ENCODE measurements at regions not wholly inside any gene's neighbourhood (a gene's known extent, or its start where the extent isn't known, plus 50 kb on each side); places are given as distances from the start of the nearest gene placed in this dataset.

DNA sequence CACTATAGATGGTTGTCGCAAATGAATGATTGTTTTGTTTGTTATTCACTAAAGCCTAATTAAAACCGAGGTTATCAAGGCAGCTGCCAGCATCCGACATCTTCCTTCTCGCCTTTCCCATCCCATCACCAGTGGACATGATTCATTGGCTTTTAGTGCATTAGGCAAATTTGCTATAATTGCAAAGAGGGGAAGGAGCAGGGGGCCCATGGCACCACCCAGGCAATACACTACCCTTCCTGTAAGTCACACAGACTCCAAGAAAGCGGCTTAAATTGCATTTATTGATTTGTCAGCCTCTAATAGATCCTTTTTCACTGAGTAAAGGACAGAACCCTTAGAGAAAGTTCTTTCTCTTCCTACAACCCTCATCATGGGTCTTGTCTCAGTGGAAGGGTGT, 169.2 kb upstream of the NCAM1 start:
- Histone ChIP-seq H3K79me2 (ENCODE audit: control insufficient read depth, insufficient read depth, low read length) (no peaks in the 10 kb centered on the region), H3K9ac (ENCODE audit: low read length) (no peak overlapping the region), H4K5ac (ENCODE audit: low read length) (no peak overlapping the region), H2BK120ac (ENCODE audit: low read depth, low read length) (no peak overlapping the region), H3K4me1 (ENCODE audit: control insufficient read depth, low read depth, low read length) (no peaks in the 10 kb centered on the region), H3K4ac (ENCODE audit: low read depth, low read length) (no peak overlapping the region), H4K8ac (ENCODE audit: low read depth, low read length) (no peak overlapping the region), H3K79me1 (ENCODE audit: low read length) (no peaks in the 10 kb centered on the region), H2BK15ac (replicated peaks; ENCODE audit: low read depth) (no peak overlapping the region), H3K18ac (ENCODE audit: low read length) (no peak overlapping the region), H3K27me3 (ENCODE audit: insufficient read depth, low read length, poor library complexity) (no peaks in the 10 kb centered on the region), H3K27ac (ENCODE audit: low read depth, low read length) (no peak overlapping the region), H3K23ac (ENCODE audit: low read length) (no peak overlapping the region), H3K36me3 (ENCODE audit: control insufficient read depth, insufficient read depth, low read length) (no peaks in the 10 kb centered on the region), H3K56ac (ENCODE audit: low read length) (no peak overlapping the region), H3K4me2 (ENCODE audit: low read length) (no peak overlapping the region), H3K4me3 (ENCODE audit: low read length) (no peak overlapping the region), H2BK5ac (ENCODE audit: low read length) (no peak overlapping the region), H2AK5ac (ENCODE audit: low read length) (no peak overlapping the region)
- WGBS (ENCODE audit: extremely low coverage, insufficient coverage, low lambda C conversion rate), result no CpG with 5 or more reads among the region's 5 CpGs
- DNase-seq, result no peak

DNA sequence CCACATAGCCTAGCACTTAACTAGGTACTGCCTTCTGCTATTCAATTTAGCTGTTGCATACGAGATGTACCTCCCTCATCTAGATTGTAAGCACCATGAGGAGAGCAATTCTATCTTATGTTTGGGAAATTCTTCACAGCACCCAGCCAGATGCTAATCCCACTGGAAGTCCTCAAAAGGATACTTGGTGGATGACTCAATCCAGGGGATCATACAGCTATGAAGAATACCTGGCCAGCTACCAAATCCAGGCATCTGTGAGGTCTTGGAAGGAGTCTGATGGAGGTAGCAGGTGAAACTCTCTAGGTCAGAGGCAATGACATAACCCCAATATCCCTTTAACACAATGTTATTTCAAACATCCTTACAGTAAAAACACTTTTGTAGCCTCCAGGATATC, 167.8 kb upstream of the NCAM1 start:
- H3K27me3 ChIP-seq (ENCODE audit: insufficient read depth, low read length, poor library complexity), result no peaks in the 10 kb centered on the region
- no peak overlapping the region for H2BK15ac ChIP-seq (replicated peaks; ENCODE audit: low read depth)
- H3K4me1 ChIP-seq (ENCODE audit: control insufficient read depth, low read depth, low read length), result peaks cover 4% of the 10 kb centered on the region
- H3K23ac ChIP-seq (ENCODE audit: low read length), result no peak overlapping the region
- no peaks in the 10 kb centered on the region for H3K79me1 ChIP-seq (ENCODE audit: low read length)
- H2AK5ac ChIP-seq (ENCODE audit: low read length), result no peak overlapping the region
- no peak overlapping the region for H3K4ac ChIP-seq (ENCODE audit: low read depth, low read length)
- no peak overlapping the region for H3K18ac ChIP-seq (ENCODE audit: low read length)
- no CpG with 5 or more reads among the region's 1 CpG for WGBS (ENCODE audit: extremely low coverage, insufficient coverage, low lambda C conversion rate)
- no peak overlapping the region for H4K5ac ChIP-seq (ENCODE audit: low read length)
- no peak overlapping the region for H3K27ac ChIP-seq (ENCODE audit: low read depth, low read length)
- no peak for DNase-seq
- H2BK120ac ChIP-seq (ENCODE audit: low read depth, low read length), result no peak overlapping the region
- H3K56ac ChIP-seq (ENCODE audit: low read length), result no peak overlapping the region
- no peak overlapping the region for H3K9ac ChIP-seq (ENCODE audit: low read length)
- H2BK5ac ChIP-seq (ENCODE audit: low read length), result no peak overlapping the region
- H3K4me2 ChIP-seq (ENCODE audit: low read length), result no peak overlapping the region
- H3K36me3 ChIP-seq (ENCODE audit: control insufficient read depth, insufficient read depth, low read length), result no peaks in the 10 kb centered on the region
- no peak overlapping the region for H4K8ac ChIP-seq (ENCODE audit: low read depth, low read length)
- H3K79me2 ChIP-seq (ENCODE audit: control insufficient read depth, insufficient read depth, low read length), result no peaks in the 10 kb centered on the region
- H3K4me3 ChIP-seq (ENCODE audit: low read length), result no peak overlapping the region

DNA sequence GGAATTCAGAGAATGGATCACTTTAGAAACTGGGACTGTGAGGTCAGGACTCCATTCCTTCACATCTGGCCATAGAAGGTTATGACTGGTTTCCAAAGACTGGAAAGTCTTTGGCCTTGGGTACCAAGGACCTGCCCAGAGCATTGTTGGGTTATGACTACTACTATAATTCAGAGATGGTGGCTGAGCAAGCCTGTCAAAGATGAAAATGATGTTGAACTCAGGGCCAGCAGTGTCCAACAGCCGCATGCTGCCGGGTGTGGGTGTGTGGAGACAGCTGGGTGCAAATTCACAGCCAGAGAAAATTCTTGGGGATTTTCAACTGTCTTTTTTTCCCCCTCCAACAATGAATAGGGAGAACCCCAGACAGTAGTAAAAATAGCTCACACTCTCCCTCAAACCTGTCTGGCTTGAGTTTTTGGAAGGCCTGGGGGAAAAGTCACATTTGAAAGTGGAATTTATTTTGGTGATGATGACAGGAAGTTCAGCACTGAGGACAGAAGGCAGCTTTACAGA, 166.8 kb upstream of the NCAM1 start:
- Histone ChIP-seq H3K27me3 (ENCODE audit: insufficient read depth, low read length, poor library complexity) (no peaks in the 10 kb centered on the region), H3K4me1 (ENCODE audit: control insufficient read depth, low read depth, low read length) (peaks cover 4% of the 10 kb centered on the region), H3K4me3 (ENCODE audit: low read length) (no peak overlapping the region), H2AK5ac (ENCODE audit: low read length) (no peak overlapping the region), H3K23ac (ENCODE audit: low read length) (no peak overlapping the region), H2BK5ac (ENCODE audit: low read length) (no peak overlapping the region), H2BK15ac (replicated peaks; ENCODE audit: low read depth) (no peak overlapping the region), H3K79me1 (ENCODE audit: low read length) (no peaks in the 10 kb centered on the region), H3K79me2 (ENCODE audit: control insufficient read depth, insufficient read depth, low read length) (no peaks in the 10 kb centered on the region), H3K9ac (ENCODE audit: low read length) (no peak overlapping the region), H3K56ac (ENCODE audit: low read length) (no peak overlapping the region), H3K27ac (ENCODE audit: low read depth, low read length) (no peak overlapping the region), H2BK120ac (ENCODE audit: low read depth, low read length) (no peak overlapping the region), H3K36me3 (ENCODE audit: control insufficient read depth, insufficient read depth, low read length) (no peaks in the 10 kb centered on the region), H3K4me2 (ENCODE audit: low read length) (no peak overlapping the region), H3K18ac (ENCODE audit: low read length) (no peak overlapping the region), H4K8ac (ENCODE audit: low read depth, low read length) (no peak overlapping the region), H4K5ac (ENCODE audit: low read length) (no peak overlapping the region), H3K4ac (ENCODE audit: low read depth, low read length) (no peak overlapping the region)
- no CpG with 5 or more reads among the region's 2 CpGs for WGBS (ENCODE audit: extremely low coverage, insufficient coverage, low lambda C conversion rate)
- no peak for DNase-seq

DNA sequence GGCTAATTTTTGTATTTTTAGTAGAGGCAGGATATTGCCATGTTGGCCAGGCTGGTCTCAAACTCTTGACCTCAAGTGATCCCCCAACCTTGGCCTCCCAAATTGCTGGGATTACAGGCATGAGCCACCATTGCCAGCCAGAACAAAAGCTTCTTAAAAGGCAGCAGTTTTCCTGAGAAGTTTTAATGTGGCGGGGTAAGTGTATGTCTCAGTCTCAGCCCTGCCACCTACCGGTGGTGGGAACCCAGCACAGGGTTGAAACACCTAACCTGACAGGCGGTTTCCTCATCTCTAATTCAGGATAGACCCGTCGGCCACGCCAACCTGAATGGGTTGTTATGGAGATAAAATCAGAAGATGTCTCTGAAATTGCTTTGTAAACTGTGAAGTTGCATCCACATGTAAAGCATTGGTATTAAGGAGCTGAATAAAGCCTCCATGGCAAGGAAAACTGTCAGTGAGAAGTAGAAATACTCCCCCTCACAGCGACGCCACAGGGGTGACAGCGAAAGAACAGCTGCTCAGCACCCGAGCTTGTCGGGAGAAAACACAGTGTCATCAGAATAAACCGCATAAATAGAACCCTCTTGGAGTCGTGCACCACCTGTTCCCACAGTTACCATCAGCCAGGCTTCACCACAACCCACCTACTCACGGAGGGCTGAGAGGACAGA, 165.9 kb upstream of the NCAM1 start:
- peaks cover 4% of the 10 kb centered on the region for H3K4me1 ChIP-seq (ENCODE audit: control insufficient read depth, low read depth, low read length)
- no CpG with 5 or more reads among the region's 14 CpGs for WGBS (ENCODE audit: extremely low coverage, insufficient coverage, low lambda C conversion rate)
- H4K8ac ChIP-seq (ENCODE audit: low read depth, low read length), result no peak overlapping the region
- H3K27me3 ChIP-seq (ENCODE audit: insufficient read depth, low read length, poor library complexity), result no peaks in the 10 kb centered on the region
- no peak overlapping the region for H2BK120ac ChIP-seq (ENCODE audit: low read depth, low read length)
- H3K9ac ChIP-seq (ENCODE audit: low read length), result no peak overlapping the region
- H2BK15ac ChIP-seq (replicated peaks; ENCODE audit: low read depth), result no peak overlapping the region
- H2AK5ac ChIP-seq (ENCODE audit: low read length), result no peak overlapping the region
- H3K23ac ChIP-seq (ENCODE audit: low read length), result no peak overlapping the region
- H2BK5ac ChIP-seq (ENCODE audit: low read length), result no peak overlapping the region
- H3K79me2 ChIP-seq (ENCODE audit: control insufficient read depth, insufficient read depth, low read length), result no peaks in the 10 kb centered on the region
- no peak overlapping the region for H3K4ac ChIP-seq (ENCODE audit: low read depth, low read length)
- no peaks in the 10 kb centered on the region for H3K79me1 ChIP-seq (ENCODE audit: low read length)
- H3K4me3 ChIP-seq (ENCODE audit: low read length), result no peak overlapping the region
- no peak overlapping the region for H3K18ac ChIP-seq (ENCODE audit: low read length)
- no peak overlapping the region for H3K56ac ChIP-seq (ENCODE audit: low read length)
- DNase-seq, result peak; percentile 80
- no peak overlapping the region for H4K5ac ChIP-seq (ENCODE audit: low read length)
- H3K27ac ChIP-seq (ENCODE audit: low read depth, low read length), result no peak overlapping the region
- no peaks in the 10 kb centered on the region for H3K36me3 ChIP-seq (ENCODE audit: control insufficient read depth, insufficient read depth, low read length)
- no peak overlapping the region for H3K4me2 ChIP-seq (ENCODE audit: low read length)

DNA sequence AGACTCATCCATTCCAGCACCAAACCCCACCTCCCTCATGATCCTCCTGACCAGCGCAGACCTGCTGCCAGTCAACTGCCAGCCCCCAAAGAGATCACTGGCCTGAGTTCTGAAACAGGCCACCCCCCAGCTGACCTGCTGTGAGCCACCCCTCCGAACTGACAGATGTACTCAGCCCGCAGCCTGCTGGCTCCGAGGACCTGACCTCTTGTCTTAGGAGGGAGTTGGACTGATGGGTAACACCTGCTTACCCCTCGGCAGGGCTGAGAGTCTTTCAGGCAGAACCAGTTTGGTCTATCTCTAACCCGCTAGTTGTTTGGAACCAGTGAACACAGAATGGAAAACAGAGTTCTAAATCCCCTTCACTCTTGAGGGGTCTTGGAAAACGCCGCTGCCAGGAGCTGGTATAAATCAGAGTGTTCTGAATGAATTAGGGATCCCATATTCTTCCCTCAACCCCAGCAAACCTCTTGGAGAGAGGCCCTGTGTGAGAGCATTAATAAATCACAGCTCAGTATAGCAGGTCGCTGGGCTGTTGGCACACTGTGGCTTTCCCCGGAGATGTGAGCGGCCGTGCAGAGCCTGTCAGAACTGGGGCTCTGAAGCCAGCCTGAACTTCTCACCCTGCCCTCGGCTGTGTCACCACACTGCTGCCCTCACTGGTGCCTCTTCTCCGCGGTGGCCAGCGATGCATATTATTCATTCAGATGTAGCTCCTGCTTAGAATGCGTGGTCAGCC, 165.1 kb upstream of the NCAM1 start:
- H4K8ac ChIP-seq (ENCODE audit: low read depth, low read length), result no peak overlapping the region
- WGBS (ENCODE audit: extremely low coverage, insufficient coverage, low lambda C conversion rate), result no CpG with 5 or more reads among the region's 17 CpGs
- H4K5ac ChIP-seq (ENCODE audit: low read length), result no peak overlapping the region
- H3K9ac ChIP-seq (ENCODE audit: low read length), result no peak overlapping the region
- no peak overlapping the region for H3K4me3 ChIP-seq (ENCODE audit: low read length)
- H3K27ac ChIP-seq (ENCODE audit: low read depth, low read length), result no peak overlapping the region
- H3K18ac ChIP-seq (ENCODE audit: low read length), result no peak overlapping the region
- H3K36me3 ChIP-seq (ENCODE audit: control insufficient read depth, insufficient read depth, low read length), result no peaks in the 10 kb centered on the region
- H3K4ac ChIP-seq (ENCODE audit: low read depth, low read length), result no peak overlapping the region
- no peak overlapping the region for H2BK15ac ChIP-seq (replicated peaks; ENCODE audit: low read depth)
- no peak overlapping the region for H2AK5ac ChIP-seq (ENCODE audit: low read length)
- no peaks in the 10 kb centered on the region for H3K79me2 ChIP-seq (ENCODE audit: control insufficient read depth, insufficient read depth, low read length)
- H2BK120ac ChIP-seq (ENCODE audit: low read depth, low read length), result no peak overlapping the region
- H2BK5ac ChIP-seq (ENCODE audit: low read length), result no peak overlapping the region
- H3K79me1 ChIP-seq (ENCODE audit: low read length), result no peaks in the 10 kb centered on the region
- no peak overlapping the region for H3K56ac ChIP-seq (ENCODE audit: low read length)
- H3K4me2 ChIP-seq (ENCODE audit: low read length), result no peak overlapping the region
- H3K27me3 ChIP-seq (ENCODE audit: insufficient read depth, low read length, poor library complexity), result no peaks in the 10 kb centered on the region
- DNase-seq, result no peak
- no peak overlapping the region for H3K23ac ChIP-seq (ENCODE audit: low read length)
- peaks cover 4% of the 10 kb centered on the region for H3K4me1 ChIP-seq (ENCODE audit: control insufficient read depth, low read depth, low read length)

Measured in mesendoderm (in vitro differentiated cells).